Fibroblast of lung (primary cell): ENCODE measurements at regions not wholly inside any gene's neighbourhood (a gene's known extent, or its start where the extent isn't known, plus 50 kb on each side); places are given as distances from the start of the nearest gene placed in this dataset.

Experiments used
- DNase-seq, 2 donors: peaks; one replicate each; pipeline versions ENCODE4 v3.0.0 to v3.0.0-alpha.2; 2010; ENCODE audit warnings: low read depth in 2 of 2
- H2AFZ ChIP-seq: 2 replicates; pipeline ENCODE4 v1.5.1; 2012; ENCODE audit warnings: low read length, control low read depth, inconsistent platforms
- H3K27ac ChIP-seq: 2 replicates; pipeline ENCODE4 v1.5.1; 2011; ENCODE audit warnings: low read length, control low read depth; ENCODE audit not compliant: insufficient read depth
- H3K27me3 ChIP-seq: 2 replicates; pipeline ENCODE4 v1.5.1; 2011; ENCODE audit warnings: mild to moderate bottlenecking, low read length; ENCODE audit not compliant: control insufficient read depth, insufficient read depth
- H3K36me3 ChIP-seq: 2 replicates; pipeline ENCODE4 v1.5.1; 2011; ENCODE audit warnings: low read length; ENCODE audit not compliant: control insufficient read depth, insufficient read depth
- H3K4me1 ChIP-seq: 2 replicates; pipeline ENCODE4 v1.5.1; 2011; ENCODE audit warnings: low read length; ENCODE audit not compliant: control insufficient read depth, insufficient read depth; ENCODE audit errors: extremely low read depth
- H3K4me2 ChIP-seq: 2 replicates; pipeline ENCODE4 v1.5.1; 2011; ENCODE audit warnings: low read length, control low read depth; ENCODE audit not compliant: insufficient read depth; ENCODE audit errors: extremely low read depth
- H3K4me3 ChIP-seq, 4 experiments: fragments of 200-600 bp in 1 of 4; sonication (generic) in 1 of 4; replicated peaks in 1 of 4; 2 replicates each; pipeline ENCODE4 v1.5.1; 2011 to 2016; ENCODE audit warnings: low read length in 4 of 4, low read depth in 3 of 4, mild to moderate bottlenecking in 3 of 4, control low read depth in 2 of 4, inconsistent platforms in 1 of 4, mixed read lengths in 1 of 4; ENCODE audit not compliant: insufficient read depth in 1 of 4; ENCODE audit errors: control extremely low read depth in 1 of 4
- H3K79me2 ChIP-seq: 2 replicates; pipeline ENCODE4 v1.5.1; 2012; ENCODE audit warnings: mild to moderate bottlenecking, low read length, inconsistent platforms; ENCODE audit not compliant: control insufficient read depth, insufficient read depth
- H3K9ac ChIP-seq: 2 replicates; pipeline ENCODE4 v1.5.1; 2011; ENCODE audit warnings: mild to moderate bottlenecking, low read length, control low read depth; ENCODE audit not compliant: insufficient read depth
- H3K9me3 ChIP-seq: 2 replicates; pipeline ENCODE4 v1.5.1; 2012; ENCODE audit warnings: low read depth, low read length; ENCODE audit not compliant: control insufficient read depth, insufficient read depth
- H4K20me1 ChIP-seq: 2 replicates; pipeline ENCODE4 v1.5.1; 2011; ENCODE audit warnings: low read length; ENCODE audit not compliant: control insufficient read depth, insufficient read depth; ENCODE audit errors: extremely low read depth
- CTCF ChIP-seq, 2 donors: IDR thresholded peaks in 1 of 2; conservative IDR thresholded peaks in 1 of 2; 1 replicate in 1 of 2; 2 replicates in 1 of 2; pipeline ENCODE4 v1.5.1; 2011 to 2012; ENCODE audit warnings: low read length in 2 of 2, control low read depth in 1 of 2, inconsistent platforms in 1 of 2, low read depth in 1 of 2, mild to moderate bottlenecking in 1 of 2
- EZH2 ChIP-seq: IDR thresholded peaks from 2 replicates; pipeline ENCODE4 v1.5.1; 2012; ENCODE audit warnings: low read length, control low read depth, mild to moderate bottlenecking; ENCODE audit errors: missing control alignments

DNA sequence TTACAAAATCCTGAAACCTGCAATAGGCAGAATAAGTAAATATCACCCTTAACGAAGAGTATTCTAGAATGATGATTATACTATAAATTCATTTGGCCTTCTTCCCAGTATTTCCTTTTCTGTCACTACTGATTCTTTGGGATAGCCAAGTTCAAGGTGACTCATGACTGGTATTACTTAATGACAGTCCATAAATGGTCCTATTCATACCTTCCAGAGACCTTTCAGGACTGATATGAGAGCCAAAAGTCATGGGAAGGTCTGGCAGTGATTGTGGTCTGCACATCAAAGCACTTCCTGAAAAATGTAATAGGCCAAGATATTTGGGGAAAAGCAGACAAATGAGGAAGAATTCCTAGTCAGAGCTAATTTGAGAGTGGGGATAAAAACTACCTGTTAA, 239.6 kb upstream of the FAM47A start:
- H3K4me1 ChIP-seq: no peaks in the 10 kb centered on the region
- no peaks in the 10 kb centered on the region for H4K20me1 ChIP-seq
- H3K36me3 ChIP-seq: no peaks in the 10 kb centered on the region
- H3K9me3 ChIP-seq: no peaks in the 10 kb centered on the region
- no peak overlapping the region for H3K27ac ChIP-seq
- H3K79me2 ChIP-seq: no peaks in the 10 kb centered on the region
- DNase-seq: no peak
- H2AFZ ChIP-seq: no peak overlapping the region
- H3K4me3 ChIP-seq: no peak overlapping the region
- TF ChIP-seq EZH2 (no peak), CTCF (conservative IDR thresholded peaks at IDR 0.05 in 1 of 2, IDR thresholded peaks at IDR 0.05 in 1 of 2; ENCODE audit: low read depth in 1 of 2, low read length in 2 of 2) (no peak)
- no peaks in the 10 kb centered on the region for H3K27me3 ChIP-seq
- H3K9ac ChIP-seq: no peak overlapping the region
- H3K4me2 ChIP-seq: no peak overlapping the region

- TF ChIP-seq CTCF (conservative IDR thresholded peaks at IDR 0.05 in 1 of 2, IDR thresholded peaks at IDR 0.05 in 1 of 2; ENCODE audit: low read depth in 1 of 2, low read length in 2 of 2): peak; percentile 16 to 53
- TF ChIP-seq EZH2: no peak
- DNase-seq: peak in 1 of 2 donors; percentile 65
- no peaks in the 10 kb centered on the region for H4K20me1 ChIP-seq
- no peak overlapping the region for H3K9ac ChIP-seq
- H3K27me3 ChIP-seq: no peaks in the 10 kb centered on the region
- H3K9me3 ChIP-seq: no peaks in the 10 kb centered on the region
- no peaks in the 10 kb centered on the region for H3K36me3 ChIP-seq
- no peaks in the 10 kb centered on the region for H3K79me2 ChIP-seq
- H3K27ac ChIP-seq: no peak overlapping the region
- no peak overlapping the region for H3K4me2 ChIP-seq
- H3K4me1 ChIP-seq: no peaks in the 10 kb centered on the region
- no peak overlapping the region for H3K4me3 ChIP-seq
- no peak overlapping the region for H2AFZ ChIP-seq
Observed at GRCh38 chrX:34365471-34365870, 233.4 kb upstream of the FAM47A start.

DNA sequence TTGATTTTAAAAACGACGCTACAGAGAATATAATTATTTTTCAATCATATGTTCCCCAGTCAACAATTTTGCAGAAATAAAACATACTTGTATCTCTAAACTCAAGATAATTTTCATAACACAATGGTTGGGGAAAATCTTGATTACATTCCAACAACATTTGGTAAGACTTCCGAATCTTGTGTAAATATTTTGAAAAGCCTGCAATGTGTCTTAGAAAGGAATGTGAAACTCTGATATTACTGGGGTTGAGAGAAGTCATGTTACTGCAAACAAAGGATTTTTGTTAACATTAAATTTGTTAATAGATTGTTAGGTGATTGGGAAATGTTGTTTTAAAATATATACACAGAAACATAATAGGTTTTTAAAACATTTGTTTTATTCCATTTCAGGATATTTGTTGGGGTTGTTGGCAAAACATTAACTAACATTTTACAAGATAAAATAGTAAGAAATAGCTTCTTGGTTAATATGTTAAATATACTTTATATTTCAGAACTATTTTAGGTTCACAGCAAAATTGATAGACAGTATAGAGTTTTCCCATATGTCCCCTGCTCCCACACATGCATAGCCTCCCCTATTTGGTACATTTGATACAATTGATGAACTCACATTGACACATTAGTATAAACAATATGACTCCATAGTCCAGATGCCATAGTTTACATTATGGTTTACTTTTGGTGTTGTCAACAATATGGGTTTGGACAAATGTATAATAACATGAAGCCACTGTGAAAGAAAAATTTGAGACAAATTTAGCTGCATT, 218.6 kb upstream of the FAM47A start:
- H3K27me3 ChIP-seq: no peaks in the 10 kb centered on the region
- H3K9me3 ChIP-seq: no peaks in the 10 kb centered on the region
- H3K4me1 ChIP-seq: no peaks in the 10 kb centered on the region
- H2AFZ ChIP-seq: no peak overlapping the region
- no peak overlapping the region for H3K27ac ChIP-seq
- DNase-seq: peak in 1 of 2 donors; percentile 63
- H3K79me2 ChIP-seq: no peaks in the 10 kb centered on the region
- no peak overlapping the region for H3K9ac ChIP-seq
- H3K4me2 ChIP-seq: no peak overlapping the region
- H4K20me1 ChIP-seq: no peaks in the 10 kb centered on the region
- H3K36me3 ChIP-seq: no peaks in the 10 kb centered on the region
- TF ChIP-seq EZH2: no peak
- no peak for TF ChIP-seq CTCF (conservative IDR thresholded peaks at IDR 0.05 in 1 of 2, IDR thresholded peaks at IDR 0.05 in 1 of 2; ENCODE audit: low read depth in 1 of 2, low read length in 2 of 2)
- no peak overlapping the region for H3K4me3 ChIP-seq
